ENCODE measurements at regions not wholly inside any gene's neighbourhood (a gene's known extent, or its start where the extent isn't known, plus 50 kb on each side); places are given as distances from the start of the nearest gene placed in this dataset.

DNA sequence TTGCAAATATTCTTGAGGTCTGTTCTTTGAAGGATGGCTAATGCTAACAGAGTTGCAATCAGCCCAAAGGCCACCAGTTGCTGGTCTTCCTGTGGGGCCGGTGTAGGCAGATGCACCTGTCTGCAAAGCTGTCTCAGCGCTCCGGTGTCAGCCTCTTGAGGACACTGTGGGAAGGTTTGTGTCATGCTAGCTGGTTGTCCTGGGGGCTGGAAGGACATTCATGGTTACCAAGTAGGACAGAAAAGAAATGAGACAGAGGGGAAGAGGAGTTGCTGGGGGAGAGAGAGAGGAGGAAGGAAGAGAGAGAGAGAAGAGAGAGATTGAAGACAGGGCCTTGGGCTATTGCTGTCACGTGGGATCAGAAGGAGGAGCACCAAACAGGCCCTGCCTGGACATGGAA lies 639.6 kb upstream of the HS6ST1 start:
- DNase-seq, result no peak

DNA sequence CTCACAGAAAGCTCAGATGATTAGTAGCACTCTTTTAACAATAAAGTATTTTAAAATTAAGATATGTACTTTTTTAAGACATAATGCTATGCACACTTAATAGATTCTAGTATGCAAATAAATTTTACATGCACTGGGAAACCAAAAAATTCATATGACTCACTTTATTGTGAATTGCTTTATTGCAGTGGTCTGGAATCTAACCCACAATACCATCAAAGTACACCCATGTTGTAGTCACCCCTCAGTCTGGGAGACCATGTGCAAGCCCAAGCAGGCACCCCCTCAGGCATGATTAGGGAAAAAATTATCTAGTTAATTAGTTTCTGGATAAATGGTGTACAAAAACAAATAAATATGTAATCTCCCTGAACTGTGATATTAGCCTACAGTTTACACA lies 649.0 kb upstream of the HS6ST1 start:
- no peak for DNase-seq

DNA sequence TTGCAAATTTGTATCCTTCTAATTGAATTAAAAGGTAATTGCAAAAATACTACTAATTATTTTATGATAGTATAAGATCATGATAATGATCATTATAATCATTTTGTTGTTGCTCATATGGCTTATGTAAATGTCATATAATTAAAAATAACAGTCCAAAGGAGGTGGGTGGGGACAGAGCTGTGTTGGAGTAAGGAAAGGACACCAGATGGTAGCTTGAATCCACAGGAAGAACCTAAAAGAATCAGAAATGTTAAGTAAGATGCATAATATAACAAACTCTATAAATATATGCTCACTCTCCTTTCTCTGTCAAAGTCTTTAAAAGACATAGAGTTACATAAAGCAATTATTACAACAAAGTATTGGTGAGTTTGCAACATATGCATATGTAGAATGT lies 650.7 kb upstream of the HS6ST1 start:
- no peak for DNase-seq

DNA sequence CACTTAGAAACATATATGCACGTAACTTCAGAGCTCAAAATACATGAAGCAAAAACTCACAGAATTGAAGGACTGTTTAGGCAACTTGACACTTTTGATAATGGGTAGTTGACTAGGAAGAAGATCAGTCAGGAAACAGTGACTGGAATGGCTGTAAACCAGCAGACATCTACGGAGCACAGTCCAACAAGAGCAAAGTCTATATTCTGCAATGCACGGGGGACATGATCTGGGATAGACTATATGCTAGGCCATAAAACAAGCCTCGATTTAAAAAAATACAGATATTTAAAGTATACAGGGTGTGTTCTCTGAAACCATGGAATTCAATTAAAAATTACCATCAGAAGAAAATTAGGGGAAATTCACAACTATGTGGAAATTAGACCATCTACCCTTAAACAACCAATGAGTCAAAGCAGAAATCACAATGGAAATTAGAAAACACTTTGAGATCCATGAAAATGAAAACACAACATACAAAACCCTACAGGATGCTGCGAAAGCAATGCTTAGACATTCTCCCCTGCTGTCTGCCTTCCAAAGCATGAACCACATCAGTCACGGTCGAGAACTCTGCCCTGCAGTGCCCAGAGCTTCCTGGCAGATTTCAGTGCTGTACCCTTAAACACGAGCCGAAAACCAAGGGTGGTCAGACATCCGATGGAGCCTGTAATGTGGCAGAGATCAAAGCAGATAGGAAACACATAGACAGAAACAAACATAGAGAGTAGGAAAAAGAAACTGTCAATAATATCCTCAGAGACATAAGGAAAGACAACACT lies 651.9 kb upstream of the HS6ST1 start:
- DNase-seq, result no peak

DNA sequence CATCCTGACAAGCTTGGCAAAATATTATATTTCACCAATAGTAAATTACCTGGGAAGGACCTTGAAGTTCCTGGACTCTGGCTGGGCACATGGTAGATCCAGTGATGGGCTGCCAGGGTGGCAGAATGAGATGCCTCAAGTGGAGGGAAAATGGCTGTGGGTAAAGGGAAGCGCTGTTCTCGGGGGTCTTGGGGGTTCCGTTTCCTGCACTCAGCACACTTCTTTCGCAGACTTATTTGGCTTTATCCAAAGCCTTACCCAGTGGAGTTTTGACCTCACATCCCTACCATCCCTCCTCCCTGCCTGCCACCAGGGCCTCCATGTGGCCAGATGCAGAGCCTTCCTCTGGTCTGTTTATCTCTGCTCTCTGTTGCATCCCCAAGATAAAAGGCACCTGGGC lies 654.9 kb upstream of the HS6ST1 start:
- no peak for DNase-seq

DNA sequence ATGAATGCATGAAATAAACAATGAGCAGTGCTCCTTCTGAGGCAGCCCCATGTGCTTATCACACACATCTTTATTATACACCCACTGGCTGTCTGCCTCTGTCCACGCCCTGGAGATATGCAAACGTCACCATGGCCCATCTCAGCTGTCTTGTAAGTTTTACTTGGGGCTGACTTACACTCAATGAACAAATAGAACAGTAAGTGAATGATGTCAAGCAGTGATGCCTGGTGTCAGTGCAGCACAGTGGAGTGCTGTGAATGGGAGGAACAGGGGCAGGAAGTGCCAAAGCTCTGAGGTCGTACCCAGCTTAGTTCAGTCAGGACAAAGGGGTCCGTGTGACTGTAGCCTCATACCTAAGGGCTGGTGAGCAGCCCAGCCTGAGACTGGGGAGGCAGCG lies 659.5 kb upstream of the HS6ST1 start:
- no peak for DNase-seq

DNA sequence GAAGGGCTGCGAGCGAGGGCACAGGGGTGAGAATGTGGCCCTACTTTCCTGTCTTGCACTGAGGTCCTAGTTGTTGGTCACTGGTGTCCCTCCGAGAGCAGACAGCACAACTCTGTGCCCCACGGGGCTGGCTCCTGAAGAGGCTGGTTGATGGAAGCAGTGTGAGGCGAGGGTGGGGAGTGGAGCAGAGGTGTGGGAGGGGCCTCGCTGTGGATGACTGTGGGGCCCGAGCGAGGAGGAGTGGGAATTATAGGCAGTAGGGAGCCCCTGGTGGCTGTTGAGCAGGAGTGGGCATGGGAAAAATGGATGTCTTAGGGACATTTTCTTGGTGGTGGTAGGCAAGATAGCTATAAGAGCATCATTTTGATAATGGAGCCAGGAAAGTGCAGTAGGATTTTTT lies 660.5 kb upstream of the HS6ST1 start:
- no peak for DNase-seq

DNA sequence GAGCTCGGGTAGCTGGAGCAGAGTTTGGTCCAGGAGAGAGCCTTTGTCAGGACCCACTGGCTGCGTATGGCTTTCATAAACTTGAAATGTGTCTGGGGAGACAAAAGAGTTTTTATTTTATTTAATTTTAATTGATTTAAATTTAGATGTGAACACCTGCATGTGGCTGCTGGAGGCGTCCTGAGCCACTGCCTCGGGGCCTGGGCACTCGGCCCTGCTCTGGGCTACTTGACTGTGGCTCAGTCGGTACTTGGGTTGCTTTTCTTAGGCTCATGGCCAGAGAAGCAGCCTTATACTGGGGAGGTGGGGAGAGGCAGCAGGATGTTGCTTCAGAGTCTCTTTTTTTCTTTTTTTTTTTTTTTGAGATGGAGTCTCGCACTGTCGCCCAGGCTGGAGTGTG lies 661.8 kb upstream of the HS6ST1 start:
- no peak for DNase-seq

DNA sequence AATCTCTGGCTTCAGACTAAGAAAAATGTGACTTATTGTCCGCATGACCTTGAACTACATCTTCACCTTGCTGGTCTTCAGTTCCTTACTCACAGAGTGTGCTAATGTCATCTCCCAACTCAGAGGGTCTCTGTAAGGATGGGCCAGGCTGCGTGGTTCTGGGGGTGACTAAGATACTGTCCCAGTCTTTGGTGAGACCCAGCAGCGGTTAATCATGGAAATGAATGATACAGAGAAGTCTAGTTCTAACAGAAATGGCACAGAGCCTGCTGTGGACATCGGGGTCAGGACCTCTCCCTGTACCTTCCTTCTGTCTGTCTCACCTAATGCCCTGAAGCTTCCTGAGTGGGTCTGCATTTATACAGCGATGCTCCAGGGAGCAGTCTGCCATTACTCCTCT lies 662.7 kb upstream of the HS6ST1 start:
- no peak for DNase-seq

DNA sequence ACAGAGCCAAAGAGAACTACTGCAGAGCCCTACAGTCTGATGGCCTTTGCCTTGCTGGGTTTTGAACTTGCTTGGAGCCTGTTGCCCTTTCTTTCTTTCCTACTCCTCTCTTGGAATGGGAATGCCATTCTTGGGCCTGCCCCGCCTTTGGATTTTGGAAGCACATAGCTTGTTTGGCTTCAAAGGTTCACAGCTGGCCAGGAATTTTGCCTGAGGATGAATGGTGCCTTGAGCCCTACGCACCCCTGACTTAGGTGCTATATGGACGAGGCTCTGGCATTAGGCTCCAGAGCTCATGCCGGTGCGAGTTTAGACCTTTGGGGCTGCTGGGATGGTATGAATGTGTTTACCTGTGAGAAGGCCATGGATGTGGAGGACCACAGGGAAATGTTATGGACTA lies 663.3 kb upstream of the HS6ST1 start:
- no peak for DNase-seq

DNA sequence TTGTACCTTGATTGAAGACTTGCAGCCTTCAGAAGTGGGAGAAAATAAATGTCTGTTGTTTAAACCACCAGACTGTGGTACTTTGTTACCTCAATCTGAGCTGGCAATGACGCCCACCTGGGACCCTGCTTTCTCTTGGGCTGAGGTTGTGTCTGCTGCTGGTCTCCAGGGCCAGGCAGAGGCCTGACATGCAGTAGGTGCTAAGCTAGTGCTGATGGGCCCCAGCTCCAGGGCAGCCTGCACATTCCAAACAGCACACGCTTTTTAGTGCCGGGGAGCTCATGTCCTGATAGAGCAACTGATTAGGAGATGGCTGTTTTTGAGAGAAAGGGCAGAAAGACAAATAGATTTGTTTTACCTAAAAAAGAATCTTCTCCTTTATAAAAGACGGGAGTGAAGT lies 664.0 kb upstream of the HS6ST1 start:
- DNase-seq, result no peak

DNA sequence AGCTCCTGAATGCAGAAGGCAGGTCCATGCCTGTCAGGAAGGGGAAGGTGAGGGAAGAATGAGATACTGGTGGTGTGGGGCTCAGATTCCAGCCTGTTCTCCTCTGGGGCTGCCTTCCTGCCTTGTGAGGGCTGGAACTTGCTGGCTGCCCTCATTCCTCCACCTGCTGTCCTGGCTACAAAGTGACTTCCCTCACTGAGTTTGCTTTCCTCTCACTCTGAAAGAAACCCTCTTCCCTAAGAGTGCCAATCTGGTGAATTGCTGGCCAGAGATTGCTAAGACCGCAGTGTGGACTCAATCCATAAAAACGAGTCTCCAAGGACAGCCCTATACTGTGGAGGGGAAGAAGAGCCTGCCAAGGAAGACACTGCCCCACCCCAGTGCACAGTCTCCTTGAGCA lies 664.4 kb upstream of the HS6ST1 start:
- no peak for DNase-seq

DNA sequence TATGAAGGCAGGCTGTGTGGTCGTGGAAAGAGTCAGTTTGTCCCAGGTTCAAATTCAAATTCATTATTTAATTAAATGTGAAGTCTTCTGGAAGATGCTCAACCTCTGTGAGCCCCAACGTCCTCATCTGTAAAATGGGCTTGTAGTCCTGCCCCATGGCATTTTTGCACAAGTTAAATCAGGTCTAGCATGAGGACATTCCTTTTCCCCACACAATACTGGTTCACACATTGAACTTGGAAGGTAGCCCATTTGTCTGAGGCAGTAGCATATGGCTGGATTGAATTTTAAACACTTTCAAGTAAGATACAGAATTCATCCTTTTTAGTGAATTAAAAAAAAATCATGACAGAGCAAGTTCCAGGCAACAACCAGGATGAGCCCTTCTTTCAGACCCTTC lies 665.4 kb upstream of the HS6ST1 start:
- DNase-seq, result no peak

DNA sequence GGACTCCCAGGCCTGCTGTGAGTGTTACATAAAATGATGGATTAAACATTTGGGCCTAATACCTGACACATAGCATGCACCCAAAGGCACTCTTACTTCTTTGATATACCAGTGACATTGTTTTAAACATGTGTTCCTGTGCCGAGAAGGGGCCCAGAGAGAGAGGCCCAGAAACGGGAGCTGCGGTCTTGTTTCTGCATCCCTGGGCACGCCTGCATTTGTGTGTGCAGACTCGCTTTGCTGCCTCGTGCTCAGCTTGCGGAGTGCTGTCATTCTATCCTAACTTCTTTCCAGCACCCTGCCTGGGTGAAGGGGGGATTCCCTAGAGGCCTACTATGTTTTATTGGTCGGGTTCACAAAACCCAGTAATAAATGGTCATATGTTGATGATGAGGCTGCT lies 666.2 kb upstream of the HS6ST1 start:
- no peak for DNase-seq

DNA sequence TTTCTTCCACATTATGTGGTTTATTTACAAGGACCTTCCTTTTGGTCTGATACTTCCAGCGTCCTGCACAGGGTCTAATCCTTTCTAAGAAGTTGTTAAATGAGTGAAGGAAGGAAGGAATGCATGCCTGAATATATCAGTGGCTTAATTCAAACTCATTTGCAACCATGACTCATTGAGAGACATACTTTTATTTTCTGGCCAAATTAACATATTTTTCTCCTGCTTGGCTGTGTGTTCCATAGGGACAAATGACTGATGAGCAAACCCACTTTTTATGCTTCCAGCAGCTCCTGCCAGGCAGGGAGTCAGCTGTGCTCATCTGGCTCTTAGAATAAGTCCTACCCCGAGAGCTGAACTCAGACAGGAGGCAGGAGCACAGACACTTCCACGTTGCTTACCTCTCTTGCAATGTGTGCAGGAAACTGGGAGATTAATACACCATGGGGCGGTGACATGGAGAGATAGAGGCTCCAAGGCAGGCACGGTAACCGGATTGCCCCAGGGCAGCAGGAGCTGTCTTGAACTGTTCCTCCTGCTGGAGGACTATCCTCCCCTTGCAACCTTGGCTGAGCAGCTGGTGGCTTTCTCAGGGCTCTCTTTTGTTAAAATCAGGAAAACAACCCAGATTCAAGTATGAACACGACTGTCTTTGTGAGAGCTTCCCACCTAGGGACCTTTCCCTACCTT lies 667.5 kb upstream of the HS6ST1 start:
- DNase-seq, result no peak

DNA sequence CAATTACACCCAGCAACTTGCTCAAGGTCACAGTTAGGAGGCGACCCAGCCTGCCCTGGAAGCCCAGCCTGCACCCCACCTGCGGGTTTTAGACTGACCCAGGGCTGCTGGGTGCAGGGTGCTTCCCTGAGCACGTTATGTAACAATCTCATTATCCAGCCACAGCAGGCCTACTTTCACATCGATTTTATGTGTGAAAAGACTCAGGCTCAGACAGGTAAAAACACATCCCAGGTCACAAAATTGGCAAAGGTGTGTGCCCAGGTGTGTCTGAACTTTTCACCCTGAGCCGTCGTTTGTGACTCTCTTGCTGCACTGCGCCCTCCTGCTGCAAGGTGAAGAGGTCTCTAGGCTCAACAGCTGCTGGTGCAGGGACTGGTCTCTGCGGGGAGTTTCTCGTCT lies 668.2 kb upstream of the HS6ST1 start:
- DNase-seq, result no peak

DNA sequence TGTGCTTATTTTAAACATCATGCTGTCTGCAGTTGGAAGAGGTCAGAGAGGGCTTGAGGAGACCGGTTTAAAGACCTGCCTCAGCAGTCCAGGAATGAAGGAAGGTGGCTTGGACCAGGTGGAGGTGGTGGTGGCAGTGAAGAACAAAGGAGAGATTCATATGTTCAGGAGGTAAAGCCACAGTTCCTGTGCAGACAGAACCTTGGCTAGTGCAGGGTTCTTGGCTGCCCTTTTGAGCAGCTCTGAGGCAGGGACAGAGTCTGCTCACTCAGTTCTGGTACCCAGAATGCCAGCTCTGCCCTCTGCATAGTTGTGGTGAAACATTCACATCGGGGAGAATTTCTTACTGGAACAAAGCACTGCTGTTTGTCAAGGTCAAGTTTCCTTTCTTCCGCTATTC lies 669.7 kb upstream of the HS6ST1 start:
- no peak for DNase-seq

DNA sequence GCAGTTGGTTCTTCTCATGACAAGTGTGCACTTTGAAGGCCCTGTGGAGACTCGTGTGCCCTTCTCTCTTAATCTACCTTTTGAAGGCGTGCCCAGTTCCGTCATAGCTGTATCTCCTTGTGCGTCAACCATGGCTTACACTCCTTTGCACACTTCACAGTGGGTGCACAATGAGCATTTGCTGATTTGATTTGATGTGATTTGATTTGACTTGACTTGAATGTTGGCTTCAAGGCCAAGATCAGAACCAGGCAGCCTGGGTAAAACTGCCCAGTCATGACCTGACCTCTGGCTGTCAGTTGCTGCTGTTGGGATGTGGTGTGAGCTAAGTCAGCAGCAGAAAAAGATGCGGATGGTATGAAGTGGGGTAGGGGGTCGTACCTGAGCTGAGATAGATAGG lies 670.3 kb upstream of the HS6ST1 start:
- DNase-seq, result no peak

DNA sequence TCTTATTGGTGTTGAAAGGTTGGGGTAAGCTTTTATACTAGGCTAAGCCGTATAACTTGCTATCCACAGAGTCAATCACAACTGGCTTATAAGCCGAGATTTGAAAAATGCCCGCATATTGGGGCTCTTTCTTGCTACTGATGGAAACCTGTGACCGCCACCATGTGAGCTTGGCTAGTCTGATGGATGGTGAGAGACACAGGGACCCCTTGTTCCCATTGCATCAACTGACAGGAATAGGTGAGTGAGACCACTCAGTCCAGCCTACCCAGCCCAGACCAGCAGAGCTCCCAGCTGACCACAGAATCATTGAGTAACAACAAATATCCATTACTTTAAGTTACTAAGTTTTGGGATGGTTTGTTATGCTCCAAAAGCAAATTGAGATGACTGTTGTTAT lies 676.4 kb upstream of the HS6ST1 start:
- no peak for DNase-seq

DNA sequence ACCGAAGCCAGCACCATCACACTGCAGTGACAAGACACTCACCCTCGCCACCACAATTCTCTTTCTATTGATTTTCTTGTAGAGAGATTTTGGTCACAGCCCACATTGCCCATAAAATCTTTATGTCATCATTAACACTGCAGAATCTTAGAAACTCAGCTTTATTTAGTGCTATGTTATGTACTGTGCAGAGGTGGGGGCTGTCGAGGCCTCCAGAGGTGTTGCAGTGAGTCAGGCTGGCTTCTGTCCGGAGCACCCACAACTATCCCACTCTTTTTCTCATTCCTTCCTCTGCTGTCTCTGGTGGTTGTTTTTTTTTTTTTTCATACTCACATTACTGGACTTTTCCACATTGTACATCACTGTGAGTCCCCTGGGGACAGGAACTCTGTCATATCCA lies 677.4 kb upstream of the HS6ST1 start:
- DNase-seq, result no peak

DNA sequence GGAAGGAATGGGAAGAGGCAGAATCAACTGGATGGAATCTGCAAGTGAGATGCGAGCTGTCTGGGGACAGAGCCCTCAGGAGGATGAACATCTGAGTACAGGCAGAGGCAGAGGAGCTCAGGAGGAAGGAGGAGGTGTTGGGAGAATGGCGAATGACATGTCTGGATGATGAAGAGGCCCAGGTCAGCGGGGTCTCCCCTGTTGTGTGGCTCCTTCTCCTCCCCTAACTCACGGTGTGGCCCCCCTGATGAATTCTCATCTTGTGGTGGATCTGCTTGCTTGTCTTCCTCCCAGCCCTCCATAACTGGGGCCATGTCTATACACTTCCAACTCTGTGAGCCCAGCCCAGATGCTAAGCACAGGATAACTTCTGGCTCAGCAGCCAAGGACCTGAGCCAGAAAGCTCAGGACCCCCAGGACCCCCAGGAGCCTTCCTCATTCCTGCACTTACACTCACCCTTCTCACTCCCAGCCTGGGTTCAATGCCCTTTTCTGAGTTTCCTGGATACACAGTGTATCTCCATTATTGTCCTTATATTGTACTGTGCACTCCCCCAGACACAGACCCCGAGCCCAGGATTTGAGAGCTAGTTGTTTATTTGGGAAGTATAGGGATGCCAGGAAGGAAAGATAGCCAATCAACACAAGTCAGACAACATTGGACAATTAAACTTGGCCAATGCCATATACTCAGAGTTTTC lies 678.6 kb upstream of the HS6ST1 start:
- no peak for DNase-seq

DNA sequence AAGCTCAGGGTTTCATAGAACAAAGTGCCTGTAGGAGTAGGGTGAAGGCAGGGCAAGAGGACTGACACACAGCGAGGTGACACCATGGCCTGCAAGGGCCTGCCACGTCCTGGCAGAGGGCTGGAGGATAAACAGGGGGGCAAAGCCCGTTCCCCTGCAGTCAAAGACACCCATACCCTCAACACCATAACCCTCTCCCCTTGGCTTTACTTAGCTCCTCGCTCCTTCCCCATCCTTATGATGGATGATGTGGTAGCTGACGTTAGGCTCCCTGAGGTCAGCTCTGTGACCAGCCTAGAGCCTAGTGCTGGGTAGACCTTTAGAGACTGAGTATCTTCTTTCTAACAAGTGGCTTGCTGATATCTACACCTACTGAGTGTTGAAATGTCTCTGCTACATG lies 683.3 kb upstream of the HS6ST1 start:
- no peak for DNase-seq

DNA sequence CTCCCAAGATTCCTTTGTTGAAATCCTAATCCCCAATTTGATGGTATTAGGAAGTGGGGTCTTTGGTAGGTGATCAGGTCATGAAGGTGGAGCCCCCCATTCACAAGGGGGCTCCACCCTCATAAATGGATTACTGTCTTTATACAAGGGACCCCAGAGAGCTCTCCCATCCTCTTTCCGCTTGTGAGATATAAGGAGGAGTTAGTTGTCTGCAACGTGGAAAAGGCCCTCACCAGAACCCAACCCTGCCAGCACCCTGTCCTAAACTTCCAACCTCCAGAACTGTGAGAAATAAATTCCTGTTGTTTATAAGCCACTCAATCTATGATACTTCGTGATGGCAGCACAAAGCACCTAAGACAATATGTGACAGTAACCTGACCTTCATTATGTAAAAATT lies 684.1 kb upstream of the HS6ST1 start:
- no peak for DNase-seq

DNA sequence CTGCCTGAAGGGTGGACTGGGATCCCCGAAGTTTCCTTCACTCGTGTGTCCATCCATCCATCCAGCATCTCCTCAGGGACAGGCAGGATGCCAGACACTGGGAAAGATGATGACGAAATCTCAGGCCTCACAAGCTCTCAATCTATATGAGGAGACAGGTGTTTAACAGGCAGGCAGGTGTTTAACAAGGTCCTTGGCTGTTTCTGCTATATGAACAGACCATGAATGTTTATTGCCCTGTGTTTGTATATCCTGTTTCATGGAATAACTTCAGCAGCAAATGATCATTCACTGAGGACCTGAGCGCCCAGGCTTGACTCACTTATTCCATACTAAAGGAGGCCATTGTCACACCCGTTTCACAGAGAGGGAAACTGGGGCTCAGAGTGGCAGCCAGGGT lies 685.8 kb upstream of the HS6ST1 start:
- DNase-seq, result no peak
